HG02798 (cell line): ENCODE measurements at regions not wholly inside any gene's neighbourhood (a gene's known extent, or its start where the extent isn't known, plus 50 kb on each side); places are given as distances from the start of the nearest gene placed in this dataset.
"Not testable (repeated sequence)": the region's sequence is repeated elsewhere in the genome, so short reads cannot be mapped to it uniquely, and the experiment has no call there.

Experiments used
- ATAC-seq: cut with Tn5 transposase; IDR thresholded peaks from one replicate; pipeline ENCODE4 v1.9.1; 2021; ENCODE audit warnings: mild to moderate bottlenecking; ENCODE audit not compliant: unreplicated experiment, poor library complexity

DNA sequence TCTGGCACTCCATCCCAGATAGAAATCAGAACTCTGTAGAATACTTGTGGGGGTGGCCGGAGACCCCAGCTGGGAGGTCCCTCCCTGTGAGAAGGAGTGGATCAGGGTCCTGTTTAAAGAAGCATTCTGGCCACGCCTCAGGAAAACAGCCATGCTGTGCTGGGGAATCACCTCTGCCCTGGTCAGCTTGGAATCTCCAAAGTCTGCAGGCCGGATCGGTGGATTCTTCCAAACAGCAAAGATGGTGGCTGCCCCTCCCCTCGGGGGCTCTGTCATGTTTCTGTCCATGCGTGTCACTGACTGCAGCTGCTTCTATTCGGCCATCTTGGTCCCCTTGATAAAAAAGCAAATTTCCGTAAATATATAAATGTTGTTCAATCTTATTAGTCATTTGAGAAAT lies 365.9 kb downstream of the JRKL start:
- no peak for ATAC-seq

DNA sequence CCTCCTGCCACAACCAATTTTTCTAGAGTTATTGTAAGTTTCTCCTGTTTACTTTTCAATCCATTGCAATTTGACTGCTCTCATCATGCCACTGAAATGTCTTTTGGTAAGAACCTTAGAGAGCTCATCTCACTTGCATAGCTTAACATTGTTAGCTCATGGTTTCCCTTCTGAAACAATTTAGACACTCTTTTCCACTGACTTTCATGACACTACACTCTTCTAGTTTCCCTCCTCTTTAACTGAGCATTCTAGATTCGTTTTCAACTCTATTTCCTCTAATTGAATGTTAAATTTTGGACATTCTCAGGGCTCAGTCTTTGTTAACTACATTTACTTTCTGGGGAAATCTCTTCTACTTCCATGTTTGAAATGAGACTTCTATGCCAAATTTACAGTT lies 369.1 kb downstream of the JRKL start:
- ATAC-seq, result no peak

DNA sequence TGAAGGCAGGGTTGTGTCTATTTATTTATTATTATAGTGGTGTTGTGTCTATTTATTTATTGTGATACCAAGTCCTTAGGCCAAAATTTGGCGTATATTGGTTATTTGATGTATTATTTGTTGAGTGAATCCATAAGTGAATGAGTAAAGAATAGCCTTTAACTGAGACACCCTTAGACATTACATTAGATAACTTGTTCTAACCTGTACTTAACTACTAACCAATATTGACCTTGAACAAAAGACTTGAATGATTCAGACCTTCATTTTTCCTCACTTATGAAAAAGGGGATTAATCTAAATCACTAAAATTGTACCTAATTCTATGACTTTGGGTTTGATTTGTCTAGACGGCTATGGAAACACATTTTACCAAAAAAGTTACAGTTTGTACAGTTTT lies 370.5 kb downstream of the JRKL start:
- ATAC-seq, result no peak

DNA sequence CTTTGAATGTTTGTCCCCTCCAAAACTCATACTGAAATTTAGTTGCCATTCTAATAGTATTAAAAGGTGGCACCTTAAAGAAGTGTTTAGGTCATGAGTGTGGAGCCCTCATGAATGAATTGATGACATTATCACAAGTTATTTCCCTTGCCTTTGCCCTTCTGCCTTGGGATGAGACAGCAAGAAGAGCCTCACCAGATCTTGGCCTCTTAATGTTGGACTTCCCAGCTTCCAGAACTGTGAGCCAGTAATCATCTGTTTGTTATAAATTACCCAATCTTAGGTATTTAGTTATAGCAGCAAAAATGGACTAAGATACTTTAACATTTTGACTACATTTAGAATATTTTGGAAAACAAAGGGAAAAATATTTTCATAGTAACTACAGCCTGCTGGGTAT lies 371.0 kb downstream of the JRKL start:
- no peak for ATAC-seq

DNA sequence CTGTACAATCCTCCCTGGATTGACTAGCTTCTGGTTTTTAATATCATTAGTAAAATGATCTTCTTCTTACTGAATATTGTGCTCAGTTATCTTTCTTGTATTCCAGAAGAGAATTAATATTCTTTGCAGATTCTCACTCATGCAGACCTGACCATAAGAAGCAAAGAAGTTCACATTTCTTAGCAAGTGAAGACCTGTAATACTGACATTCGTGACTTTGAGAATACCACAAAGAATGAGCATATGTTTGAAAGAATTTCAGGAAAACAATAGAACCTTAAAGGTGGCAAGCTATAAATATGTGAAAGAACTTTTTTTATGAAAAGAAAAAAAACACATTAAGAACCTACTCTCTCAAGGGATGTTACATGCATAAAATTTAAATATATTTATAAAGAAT lies 371.6 kb downstream of the JRKL start:
- ATAC-seq, result no peak

DNA sequence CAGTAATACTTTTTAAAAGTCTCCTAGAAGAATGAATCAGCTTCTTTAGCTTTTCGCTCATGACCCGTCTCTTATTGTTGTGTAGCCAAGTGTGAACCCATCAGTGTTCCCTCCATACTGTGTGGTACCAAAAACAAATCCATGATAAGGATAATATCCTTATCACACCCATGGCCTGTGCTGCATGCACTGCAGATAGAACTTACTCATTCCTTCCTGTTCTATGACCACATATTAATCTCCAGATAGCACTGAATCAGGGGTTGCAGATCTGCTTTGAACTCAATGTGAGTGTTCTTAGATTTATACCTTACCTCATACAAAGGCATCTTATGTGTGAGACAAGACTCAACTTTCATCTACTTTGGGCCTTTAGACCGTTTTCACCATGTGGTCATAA lies 373.4 kb downstream of the JRKL start:
- no peak for ATAC-seq

DNA sequence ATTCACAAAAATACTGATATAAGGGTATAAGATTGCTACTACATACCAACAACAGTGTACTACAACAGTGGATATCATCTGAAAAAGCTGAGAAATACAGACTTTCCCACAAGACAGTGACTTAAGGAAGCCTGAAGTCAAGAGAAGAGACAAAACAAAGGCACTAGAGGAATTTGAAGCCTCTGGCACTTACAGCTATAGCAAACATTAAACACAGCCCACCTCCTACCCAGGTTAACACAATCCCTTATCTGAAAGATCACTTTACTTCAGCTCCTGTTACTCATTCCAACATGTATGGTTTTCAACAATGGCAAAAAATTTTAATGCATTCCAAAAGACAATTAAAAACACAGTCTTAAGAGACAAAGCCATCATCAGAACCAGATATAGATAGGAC lies 388.5 kb downstream of the JRKL start:
- ATAC-seq, result no peak

DNA sequence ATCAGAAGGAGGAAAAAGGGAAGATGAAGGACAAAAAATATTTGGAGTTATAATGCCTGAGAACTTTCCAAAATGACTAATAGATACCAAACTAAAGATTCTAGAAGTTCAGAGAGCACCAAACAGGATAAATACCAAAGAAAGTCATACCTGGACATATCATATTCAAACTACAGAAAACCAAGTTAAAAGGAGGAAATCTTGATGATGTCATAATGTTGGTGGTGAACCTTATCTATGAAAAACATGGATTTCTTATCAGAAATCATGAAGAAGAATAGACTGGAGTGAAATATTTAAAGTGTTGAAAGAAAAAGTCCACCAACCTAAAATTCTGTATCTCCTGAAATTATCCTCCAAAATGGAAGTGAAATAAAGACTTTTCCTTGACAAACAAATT lies 389.2 kb downstream of the JRKL start:
- ATAC-seq, result no peak

DNA sequence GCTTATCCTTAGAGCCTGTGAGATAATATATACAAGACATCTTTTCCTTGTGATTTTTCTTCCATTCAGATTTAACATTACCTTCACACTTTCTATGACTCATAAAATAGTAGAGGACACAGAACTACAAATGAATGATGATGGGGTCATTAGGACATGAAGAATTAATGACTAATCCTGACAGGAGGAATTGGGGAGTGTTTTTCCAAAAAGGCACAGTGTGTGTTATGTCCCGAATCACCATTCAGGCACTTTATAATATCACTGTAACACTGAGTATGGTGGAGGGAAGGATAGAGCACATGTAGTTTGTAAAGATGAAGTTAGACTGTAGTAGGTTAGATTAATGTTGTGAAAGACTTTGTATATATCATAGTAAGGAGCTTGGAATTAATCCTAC lies 391.3 kb downstream of the JRKL start:
- no peak for ATAC-seq

DNA sequence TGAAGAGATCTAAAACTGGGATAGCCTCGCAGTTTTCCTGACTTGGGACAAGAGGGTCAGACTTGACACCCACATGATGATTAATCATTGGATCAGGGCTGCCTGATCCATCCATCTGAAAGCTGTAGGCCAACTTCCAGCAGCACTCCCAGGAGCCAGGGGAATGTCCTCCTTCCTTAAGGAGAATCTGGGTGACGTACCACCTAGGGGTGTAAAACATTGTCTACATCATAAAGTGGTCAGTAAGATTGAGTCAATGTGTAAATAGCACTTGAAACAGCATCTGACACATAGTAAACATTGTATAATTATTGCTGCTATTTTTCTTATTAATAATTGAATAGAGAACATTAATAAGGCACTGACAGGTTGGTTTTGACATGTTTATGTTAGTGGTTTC lies 392.8 kb downstream of the JRKL start:
- no peak for ATAC-seq

DNA sequence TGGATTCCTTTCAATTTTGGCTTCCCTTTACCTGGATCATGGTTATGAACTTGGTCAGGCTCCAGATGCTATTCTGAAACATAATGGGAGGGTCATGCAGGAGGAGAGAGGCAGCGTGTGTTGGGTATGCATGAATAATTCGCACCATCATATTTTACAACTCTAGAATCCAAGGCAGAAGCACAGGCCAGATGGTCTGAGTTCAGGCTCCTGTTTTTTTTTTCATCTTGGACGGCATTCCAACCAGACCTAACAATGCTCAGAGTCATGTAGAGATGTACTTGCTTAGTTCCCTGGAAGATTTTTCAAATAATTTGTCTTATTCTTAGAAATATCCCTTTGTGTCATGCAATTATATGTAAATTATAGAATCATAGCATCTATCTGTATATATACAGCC lies 393.5 kb downstream of the JRKL start:
- ATAC-seq, result no peak

DNA sequence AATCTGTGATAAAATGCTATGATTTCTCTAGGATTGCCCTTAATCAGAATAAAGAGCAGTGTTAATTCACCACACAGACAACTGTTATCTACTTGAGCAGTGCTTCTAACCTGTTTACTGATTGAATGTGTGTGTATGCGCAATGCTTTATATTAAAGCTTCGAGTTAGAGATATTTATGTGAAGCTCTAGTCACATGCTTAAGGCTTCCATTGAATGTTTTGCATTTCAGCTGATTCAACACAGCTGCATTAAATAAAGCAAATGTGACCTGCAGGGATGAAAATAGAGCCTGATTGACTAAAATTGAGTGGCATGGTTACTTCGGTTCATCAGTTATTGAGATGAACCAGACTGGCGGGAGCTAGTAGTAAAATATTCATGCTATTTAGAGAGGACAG lies 395.3 kb downstream of the JRKL start:
- no peak for ATAC-seq

DNA sequence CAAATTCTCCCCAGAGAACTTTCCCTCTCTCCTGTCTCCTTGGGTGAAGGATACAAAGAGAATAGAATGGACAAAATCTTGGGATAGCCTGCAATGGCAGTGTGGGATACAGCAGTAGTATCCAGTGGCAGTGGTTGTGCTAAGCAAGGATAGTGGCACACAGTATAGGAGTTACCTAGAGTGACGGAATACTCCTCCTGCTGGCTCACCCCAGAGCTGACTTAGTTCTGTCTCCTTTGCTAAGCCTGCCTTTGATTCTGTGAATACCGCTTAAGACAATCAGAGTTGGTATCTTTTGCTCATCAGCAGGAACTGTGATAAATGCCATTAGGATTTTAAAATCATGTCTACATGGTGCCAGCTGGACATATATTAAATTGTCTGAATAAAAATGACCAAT lies 404.3 kb downstream of the JRKL start:
- ATAC-seq, result no peak

DNA sequence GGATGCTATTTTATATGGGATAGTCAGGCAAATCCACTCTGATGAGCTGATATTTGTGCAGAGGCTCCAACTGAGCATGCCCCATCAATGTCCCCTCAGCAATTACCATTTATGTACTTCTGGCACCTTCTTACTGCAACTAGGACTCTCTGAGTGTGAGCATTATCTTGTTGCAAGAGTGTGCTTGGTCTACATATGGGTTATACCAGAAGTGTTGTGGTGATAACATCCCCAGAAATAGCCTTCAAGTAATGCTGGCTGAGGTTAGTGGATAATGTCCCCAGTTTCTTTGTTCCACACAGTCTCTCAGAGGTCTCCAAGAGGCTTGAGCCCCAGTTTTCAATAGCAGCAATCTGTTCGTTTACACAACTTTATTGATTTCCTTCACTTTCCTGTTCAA lies 408.6 kb downstream of the JRKL start:
- ATAC-seq, result no peak

DNA sequence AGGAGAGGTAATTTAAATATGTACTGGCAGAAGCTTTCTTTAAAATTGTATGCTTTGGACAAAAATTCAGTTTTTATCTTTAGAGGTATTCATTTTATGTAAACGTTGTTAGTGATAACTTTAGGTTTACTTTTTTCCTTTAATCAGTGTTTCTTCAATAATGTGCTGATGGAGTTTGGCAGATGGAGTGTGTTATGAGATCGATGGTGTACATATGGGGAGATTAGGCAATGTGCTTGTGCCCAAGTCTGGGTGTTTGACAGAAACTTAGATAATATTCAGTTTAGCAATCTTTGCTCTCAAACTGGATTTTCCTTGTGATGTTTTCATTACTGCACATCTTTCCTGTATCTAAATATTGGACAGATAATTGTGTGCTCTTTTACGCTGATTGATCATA lies 425.4 kb downstream of the JRKL start:
- ATAC-seq, result no peak

DNA sequence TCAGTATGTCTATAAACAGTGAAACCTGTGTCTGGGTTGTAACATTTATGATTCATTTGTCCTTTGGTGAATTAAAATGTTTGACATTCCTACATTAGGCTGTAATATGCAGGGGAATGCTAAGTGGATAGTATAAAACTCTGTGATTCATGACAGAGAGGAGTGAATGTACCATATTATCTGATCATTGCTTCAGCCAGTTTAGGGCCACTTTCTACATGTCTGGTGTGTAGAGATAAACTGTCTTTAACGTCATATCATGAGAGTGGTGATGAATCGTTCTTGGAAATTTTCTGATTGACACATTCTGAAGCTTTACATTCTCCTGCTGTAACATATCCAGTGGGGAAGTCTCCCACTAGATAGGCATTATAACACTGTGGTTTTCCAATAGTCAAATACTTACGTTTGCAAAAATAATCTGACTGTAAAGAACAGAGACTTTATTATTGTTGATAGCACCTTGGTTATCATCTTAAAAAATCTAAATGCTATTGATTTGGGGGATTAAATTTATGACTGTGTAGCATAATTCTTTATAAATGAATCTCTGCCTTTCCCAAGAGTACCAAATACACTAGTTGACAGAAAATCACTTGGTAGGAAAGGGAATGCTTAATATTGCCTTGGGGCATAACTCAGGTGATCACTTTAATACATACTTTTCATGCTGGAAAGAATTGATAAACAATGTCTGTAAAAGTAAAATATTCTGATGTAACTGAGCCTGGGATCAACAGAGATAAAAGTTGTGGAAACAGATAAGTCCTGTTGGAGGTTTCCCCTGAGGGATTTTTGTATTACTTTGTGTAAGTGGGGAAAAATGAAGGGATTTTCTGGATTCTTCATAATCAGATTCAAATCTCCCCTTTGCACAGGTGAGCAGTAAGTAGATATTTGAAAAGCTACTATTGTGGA lies 427.9 kb downstream of the JRKL start:
- ATAC-seq, result no peak

DNA sequence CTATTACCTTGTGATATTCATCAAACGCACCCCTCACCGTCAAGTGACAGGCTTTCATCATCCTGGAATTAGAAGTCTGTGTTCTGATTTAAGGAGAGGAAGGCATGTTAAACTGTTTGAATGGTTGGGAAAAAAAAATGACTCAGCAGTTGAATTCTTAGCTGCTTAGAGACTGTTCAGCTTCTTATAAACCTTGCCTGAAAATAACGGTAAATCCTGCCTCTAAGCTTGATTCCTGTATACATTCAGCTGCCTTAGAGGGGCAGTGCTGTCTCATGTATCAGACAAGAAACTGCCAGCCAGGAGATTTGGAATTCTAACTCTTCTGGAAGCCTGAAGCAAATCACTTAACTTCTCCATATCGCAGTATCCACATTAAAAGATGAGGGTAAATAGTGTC lies 437.4 kb downstream of the JRKL start:
- ATAC-seq, result no peak

DNA sequence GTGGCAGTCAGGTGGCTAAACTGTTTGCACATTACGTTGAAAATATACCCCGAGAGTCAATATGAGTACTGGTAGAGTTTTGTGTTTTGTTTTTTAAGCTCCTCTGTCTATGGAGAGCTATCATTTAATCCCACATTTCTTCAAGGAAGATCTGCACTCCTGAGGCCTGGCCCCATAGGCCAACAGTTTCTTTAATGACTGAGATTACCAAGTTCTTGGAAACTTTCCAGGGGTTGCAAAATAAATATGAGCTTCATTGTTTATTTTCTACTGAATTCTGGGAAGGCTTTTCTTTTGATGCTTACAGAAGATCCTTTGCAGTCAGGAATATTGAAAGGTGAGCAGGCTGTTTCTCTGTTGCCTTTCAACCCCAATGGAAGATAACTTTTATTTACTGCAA lies 452.0 kb downstream of the JRKL start:
- no peak for ATAC-seq

DNA sequence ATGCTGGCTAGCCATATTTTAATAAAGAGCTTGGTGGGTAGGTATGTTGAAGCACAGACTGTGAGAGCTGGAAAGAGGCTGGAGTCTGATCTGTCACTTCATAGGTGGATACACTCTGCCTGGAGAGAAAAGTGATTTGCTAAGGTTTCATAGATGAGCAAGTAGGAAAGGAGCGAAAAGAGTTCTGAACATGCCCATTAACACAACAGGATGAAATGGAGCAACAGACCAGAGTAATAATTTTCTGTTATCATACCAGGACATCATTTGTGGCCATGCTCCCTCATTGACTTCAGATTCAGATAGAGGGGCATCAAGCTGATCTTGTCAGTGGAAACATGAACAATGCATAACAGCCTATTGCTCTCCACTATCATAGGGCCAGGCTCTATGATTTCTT lies 452.9 kb downstream of the JRKL start:
- no peak for ATAC-seq

DNA sequence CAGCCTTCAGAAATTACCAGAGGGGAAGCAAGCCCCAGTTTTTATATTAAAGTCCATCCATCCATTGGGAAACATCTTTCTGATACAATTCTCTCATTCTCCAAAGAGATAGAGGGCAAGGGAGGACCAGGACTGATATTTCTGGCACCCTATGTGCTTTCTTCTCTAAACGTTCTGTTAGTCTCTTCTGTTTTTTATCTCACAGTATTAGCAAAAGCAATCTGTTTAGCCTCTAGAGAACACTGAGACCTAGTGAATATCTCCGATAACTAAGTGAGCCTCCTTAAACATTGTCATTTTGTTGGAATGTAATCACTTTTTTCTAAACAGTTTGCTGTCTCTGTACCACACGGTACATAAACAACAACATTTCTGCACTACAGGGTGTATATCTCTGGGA lies 464.6 kb downstream of the JRKL start:
- no peak for ATAC-seq

DNA sequence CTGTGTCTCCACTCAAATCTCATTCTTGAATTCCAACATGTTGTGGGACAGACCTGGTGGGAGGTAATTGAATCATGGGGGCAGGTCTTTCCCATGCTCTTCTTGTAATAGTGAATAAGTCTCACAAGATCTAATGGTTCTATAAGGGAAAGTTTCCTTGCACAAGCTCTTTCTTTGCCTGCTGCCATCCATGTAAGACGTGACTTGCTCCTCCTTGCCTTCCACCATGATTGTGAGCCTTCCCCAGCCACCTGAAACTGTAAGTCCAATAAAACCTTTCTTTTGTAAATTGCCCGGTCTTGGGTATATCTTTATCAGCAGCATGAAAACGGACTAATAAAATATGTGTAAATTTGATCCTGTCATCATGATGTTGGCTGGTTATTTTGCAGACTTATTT lies 471.9 kb downstream of the JRKL start:
- ATAC-seq, result not testable (repeated sequence)

DNA sequence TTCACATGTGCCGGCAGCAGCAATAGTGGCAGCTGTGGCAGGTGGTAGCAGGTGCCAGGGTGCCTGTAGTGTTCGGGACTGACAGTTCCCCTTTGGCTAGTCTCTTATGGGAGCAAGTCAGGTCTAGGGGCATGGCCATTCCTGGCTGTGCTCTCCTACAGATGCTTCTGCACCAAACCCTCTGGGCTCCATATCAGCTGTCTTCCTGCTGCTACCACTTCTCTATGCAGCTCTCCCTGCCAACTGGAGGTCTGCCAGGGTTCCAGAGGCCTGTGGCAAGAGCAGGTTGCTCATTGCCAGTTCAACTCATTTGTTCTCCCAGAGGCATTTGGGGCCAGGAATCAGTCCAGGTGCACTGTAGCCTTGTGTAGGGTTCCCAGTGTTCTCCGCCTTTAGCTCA lies 473.7 kb downstream of the JRKL start:
- ATAC-seq, result no peak

DNA sequence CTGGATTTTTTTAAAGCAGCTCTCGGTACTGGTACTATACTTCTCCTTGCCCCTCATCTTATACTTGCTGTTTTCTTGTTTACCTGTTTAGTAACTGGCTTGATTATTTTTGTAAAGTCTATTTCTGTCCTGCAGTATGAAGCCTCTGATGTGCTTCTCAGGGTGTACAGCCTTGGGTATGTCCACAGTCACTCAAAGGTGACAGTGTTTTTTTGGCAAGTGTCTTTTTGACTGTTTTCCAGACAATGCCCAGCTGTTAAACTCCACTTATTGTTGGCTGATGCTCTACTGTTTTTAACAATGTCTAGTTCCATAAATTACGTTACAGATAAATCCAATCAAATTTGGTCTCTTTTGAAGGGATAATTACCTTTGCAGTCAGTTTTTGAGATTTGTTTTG lies 475.2 kb downstream of the JRKL start:
- ATAC-seq, result no peak
